Lung microvascular endothelial cell (primary cell): ENCODE measurements at regions not wholly inside any gene's neighbourhood (a gene's known extent, or its start where the extent isn't known, plus 50 kb on each side); places are given as distances from the start of the nearest gene placed in this dataset.
"Not testable (repeated sequence)": the region's sequence is repeated elsewhere in the genome, so short reads cannot be mapped to it uniquely, and the experiment has no call there.

ENCODE experiments used
- DNase-seq, 2 donors: peaks; one replicate each; pipeline versions ENCODE4 v3.0.0 to v3.0.0-alpha.2; 2010; ENCODE audit warnings: low read depth in 2 of 2

DNA sequence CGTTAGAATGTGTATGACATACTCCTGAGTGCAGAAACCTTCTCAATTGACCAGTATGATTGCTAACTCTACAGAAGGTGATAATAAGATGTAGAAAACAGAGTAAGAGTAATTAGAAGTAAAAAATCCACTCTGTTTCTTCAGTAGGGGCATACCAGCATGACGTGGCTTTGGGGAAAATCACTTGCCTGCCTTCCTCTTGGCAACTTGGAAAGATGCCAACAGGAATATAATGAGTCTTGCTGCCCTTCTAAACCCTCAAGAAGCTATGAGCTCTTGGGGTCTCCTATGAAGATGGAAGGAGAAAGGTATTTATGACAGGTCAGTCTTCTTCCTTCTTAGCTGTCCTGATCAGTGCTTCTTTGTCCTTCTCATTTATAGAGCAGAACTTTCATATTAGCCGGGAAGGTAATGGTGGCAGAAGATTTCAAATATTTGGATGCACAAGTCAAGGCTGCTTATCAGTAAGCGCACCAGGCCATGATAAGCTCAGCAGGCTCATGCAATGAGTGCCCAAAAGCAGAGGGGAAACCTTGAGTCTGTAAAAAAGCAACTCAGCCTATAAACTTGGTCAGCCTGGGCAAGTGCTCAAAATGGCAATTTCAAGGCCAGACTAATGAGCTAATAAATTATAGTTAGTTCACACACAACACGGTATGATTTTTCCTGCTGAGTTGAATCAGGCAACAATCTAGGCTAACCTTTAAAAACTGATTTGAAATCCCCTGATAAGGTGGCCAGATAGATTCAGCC is 69.7 kb upstream of the PPARGC1A start:
- DNase-seq: no peak

DNA sequence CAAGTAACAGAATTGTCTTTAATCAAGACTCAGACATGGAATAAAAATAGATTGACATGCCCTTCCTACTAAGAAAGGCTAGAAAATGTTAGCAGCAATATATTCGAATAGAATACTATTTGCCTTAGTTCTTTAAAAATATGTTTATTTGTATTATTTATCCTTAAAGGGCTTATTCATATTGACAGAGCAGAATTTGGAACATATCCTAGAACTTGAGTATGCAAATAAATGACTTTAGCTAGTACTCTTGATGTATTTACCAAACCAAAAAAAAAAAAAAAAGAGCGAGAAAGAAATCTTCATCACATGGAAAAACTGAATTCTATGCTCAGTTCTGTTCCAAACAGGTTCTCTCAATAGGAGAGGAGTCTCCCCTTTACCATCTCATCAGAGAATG is 68.9 kb upstream of the PPARGC1A start:
- DNase-seq: no peak

DNA sequence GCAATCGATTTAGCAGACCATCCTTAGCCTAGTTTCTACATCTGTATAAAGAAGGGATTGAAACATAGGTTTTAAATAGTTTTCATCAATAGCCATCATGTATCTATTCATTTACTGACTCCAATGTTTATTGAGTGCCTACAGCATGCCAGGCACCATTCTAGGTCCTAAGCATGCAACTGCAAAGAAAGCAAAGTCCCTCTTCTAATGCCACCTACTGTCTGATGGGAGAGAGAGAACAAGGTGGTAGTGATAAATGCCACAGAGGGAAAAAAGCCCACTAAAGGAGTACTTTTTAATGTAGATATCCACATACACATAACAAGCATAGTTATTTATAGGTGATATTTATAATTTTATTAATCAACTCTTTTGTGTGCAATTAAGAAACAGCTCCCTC is 67.6 kb upstream of the PPARGC1A start:
- DNase-seq: no peak

DNA sequence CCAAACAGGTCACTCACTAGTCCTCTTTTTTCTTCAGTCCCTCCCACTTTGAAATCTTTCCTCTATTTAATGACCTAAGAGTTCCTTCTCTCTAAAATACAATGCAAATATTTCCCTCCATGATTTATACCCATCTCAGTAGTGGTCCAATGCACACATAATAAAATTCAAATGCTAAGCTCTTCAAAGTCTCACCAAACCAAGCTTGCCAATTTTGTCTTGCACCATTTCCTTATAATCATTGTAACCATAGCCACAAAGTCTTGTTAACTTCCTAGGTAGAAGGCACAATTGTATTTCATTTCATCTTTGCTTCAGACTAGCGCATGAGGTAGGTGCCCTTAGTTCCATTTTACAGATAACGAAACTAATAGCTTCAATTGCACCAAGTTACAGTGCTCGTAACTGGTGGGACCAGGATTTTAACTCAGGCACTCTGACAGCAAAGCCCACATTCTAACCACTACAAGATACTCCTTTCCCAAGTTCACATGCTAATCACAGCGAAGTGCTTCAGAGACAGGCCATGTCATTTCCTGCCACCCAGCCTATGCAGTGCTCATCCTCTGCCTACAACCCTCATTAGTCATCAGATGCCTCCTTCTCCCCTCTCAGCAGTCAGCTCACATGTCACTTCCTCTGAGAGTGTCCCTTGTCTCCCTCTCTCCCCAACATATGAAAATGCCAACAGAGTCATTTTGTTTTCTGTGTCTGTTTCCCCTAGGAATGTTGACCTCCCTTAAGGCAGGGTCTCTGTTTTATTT is 66.9 kb upstream of the PPARGC1A start:
- no peak for DNase-seq

DNA sequence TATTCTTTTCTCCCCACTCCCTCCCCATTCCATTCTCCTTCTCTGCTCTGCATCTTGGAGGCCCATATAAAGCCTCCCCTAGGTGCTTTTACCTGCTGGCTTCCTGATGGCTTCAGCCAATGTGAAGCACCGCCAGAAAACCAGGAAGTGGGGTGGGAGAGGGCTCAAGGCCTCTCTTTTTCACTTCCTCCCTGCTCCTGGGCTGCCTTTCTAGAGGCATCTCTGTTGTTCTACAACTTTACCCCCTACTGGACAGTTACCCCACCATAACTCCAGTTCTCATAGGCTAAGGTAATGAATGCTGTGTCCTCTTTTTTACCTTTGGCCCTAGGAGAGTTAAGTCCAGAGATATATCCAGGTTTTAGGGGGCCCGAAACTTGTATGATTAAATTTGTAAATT is 62.4 kb upstream of the PPARGC1A start:
- no peak for DNase-seq

DNA sequence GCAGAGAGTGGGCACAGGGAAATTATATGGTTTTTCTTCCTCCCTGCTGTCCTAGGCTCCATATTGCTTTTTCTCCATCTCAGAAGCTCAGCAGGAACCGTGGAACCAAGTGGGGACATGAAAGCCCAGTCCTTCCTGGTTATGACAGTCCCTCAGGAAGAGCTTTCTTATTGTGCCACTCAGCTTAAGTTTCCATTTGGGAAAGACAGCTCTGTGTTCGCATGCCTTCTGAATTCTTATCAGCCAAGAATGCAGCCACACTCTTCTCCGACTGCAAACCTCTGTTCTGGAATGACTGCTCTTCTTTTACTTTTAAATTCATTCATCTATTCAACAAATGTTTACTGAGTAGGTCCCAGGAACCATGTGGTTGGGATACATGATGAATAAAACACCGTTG is 58.0 kb upstream of the PPARGC1A start:
- DNase-seq: no peak

DNA sequence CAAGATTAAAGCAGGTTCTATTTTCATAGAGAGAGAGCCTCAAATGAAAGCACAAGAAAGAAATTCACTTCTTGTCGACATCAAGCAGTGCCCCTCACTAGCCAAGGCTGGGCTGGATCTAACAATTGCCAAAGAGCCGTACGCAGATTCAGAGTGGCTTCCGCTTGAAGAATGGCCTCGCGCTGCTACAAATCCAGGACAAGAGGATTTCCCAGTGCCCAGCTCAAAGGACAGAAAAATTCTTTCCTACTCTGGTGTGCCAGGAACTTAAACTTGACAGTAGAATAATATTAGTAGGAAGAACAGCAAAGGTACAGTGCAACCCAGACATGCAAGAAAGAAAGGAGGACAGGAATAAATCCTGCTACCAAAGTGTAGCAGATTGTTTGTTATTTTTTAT is 56.5 kb upstream of the PPARGC1A start:
- no peak for DNase-seq

DNA sequence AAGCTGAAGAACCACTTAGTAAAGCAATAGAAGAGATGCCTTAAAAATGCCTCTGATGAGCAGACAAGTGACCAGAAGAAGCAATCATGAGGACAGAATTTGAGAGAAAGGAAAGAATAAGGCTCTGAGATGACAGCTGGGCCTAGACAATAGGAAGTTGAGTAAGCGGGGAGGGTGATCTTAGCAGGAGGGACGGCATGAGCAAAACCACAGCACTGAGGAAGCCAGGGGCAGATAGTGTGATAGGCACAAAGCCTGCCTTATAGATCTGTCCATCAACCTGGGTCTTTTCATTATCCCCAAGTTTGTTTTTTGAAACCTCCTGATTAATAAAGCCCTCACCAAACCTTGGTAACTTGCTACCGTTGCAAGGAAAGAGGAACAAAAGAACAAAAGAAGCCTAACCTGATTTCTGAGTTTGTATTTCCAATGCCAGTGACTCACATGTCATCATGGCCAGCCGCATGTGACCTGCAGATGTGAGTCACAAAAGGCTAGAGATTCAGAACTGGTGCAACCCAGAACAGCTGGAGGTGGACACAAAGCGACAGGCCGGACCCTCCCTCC is 55.7 kb upstream of the PPARGC1A start:
- DNase-seq: peak; percentile 7 to 47

DNA sequence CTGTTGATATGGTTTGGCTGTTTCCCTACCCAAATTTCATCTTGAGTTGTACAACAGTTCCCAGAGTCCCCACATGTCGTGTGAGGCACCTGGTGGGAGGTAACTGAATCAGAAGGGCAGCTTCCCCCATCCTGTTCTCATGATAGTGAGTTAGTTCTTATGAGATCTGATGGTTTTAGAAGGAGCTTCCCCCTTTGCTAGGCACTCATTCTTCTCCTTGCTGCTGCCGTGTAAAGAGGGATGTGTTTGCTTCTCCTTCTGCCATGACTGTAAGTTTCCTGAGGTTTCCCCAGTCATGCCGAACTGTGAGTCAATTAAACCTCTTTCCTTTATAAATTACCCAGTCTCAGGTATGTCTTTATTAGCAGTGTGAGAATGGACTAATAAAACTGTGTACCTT is 54.7 kb upstream of the PPARGC1A start:
- not testable (repeated sequence) for DNase-seq

DNA sequence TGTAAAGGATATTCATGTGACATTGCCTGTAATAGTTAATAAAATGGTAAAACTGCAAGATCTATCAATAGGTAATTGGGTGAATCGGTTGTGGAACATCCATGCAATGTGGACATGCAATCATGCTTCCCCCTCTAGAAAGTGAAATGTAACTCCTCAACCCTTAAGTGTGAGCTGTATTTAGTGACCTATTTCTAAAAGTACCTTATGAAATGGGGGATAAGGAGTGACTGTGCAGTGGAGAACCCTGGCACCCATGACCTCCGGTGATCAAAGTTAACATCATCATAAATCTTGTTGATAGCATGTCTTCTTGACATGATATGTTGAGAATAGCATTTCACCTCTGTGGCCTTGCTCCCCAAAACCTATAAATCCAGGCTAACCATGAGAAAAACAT is 53.6 kb upstream of the PPARGC1A start:
- DNase-seq: no peak

DNA sequence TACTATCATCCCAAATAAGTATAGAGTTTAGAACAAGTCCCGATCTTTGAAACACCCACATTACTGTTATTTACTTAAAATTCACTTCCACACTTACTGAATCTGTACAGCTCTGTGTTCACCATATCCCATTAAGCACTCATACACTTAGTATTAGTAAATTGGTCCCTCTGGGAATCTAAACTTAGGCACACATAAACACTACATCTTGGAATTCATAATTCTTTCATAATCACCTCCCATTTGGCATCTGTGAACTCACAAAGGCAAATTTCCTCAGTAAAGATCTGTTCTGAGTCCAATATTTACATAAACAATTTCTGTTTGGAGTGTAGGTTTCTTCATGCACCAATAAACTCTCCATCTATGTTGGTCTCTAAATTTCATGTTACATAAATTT is 52.6 kb upstream of the PPARGC1A start:
- DNase-seq: no peak
